SK-N-SH (cell line): ENCODE measurements at regions not wholly inside any gene's neighbourhood (a gene's known extent, or its start where the extent isn't known, plus 50 kb on each side); places are given as distances from the start of the nearest gene placed in this dataset.

Experiments used
- CTCF ChIP-seq: fragments of 200-600 bp; sonication (generic); IDR thresholded peaks from 2 replicates; pipeline ENCODE4 v1.6.1; 2017; ENCODE audit warnings: antibody characterized with exemption, mild to moderate bottlenecking, moderate library complexity
- EZH2phosphoT487 ChIP-seq: fragments of 200-600 bp; sonication (generic); IDR thresholded peaks from 2 replicates; pipeline ENCODE4 v1.6.1; 2017; ENCODE audit warnings: low read depth, mixed run types, mild to moderate bottlenecking, antibody characterized with exemption, moderate library complexity, borderline replicate concordance
- MXI1 ChIP-seq: IDR thresholded peaks from 2 replicates; pipeline ENCODE4 v1.6.1; 2012; ENCODE audit warnings: mild to moderate bottlenecking, low read depth, low read length, improper control_type of control experiment
- REST ChIP-seq: IDR thresholded peaks from 2 replicates; pipeline ENCODE4 v1.6.1; 2012; ENCODE audit warnings: mild to moderate bottlenecking, low read depth, low read length, moderate library complexity
- TCF12 ChIP-seq: IDR thresholded peaks from 2 replicates; pipeline ENCODE4 v1.4.0; 2012
- YY1 ChIP-seq: IDR thresholded peaks from 2 replicates; pipeline ENCODE4 v1.4.0; 2012; ENCODE audit warnings: low read depth, mild to moderate bottlenecking

- TF ChIP-seq TCF12 (no peak), CTCF (no peak), YY1 (no peak), EZH2phosphoT487 (no peak), REST (no peak), MXI1 (no peak)
Observed at GRCh38 chr2:138395565-138396306, 105.8 kb upstream of the SPOPL start.
